ENCODE measurements at regions not wholly inside any gene's neighbourhood (a gene's known extent, or its start where the extent isn't known, plus 50 kb on each side); places are given as distances from the start of the nearest gene placed in this dataset.

- TF ChIP-seq ATF2 (CRISPR knock-in tag; IDR thresholded peaks at IDR 0.05; ENCODE audit: borderline replicate concordance, low read depth) (no peak), ZSCAN18 (CRISPR knock-in tag; IDR thresholded peaks at IDR 0.05) (no peak), ZBTB43 (CRISPR knock-in tag; IDR thresholded peaks at IDR 0.05) (no peak)
These were observed 541.8 kb upstream of the SMIM31 start (continued) for GRCh38 chr4:164212134-164212533.

GRCh38 chr4:164212714-164213113, 541.2 kb upstream of the SMIM31 start:
- Mint-ChIP-seq H3K9me3 (peaks cover 2% of the 10 kb centered on the region; the same call in 1 of the 2 replicates), H3K4me3 (no peak overlapping the region), H3K27me3 (ENCODE audit: low read depth) (no peaks in the 10 kb centered on the region), H3K36me3 (no peaks in the 10 kb centered on the region), H3K27ac (no peak overlapping the region), H3K4me1 (peaks cover 11% of the 10 kb centered on the region)
- CTCF ChIA-PET = no interaction called here
- POLR2A ChIA-PET = no interaction called here
- ATAC-seq (no peak), DNase-seq (ENCODE audit: low spot score) (no peak)
- TF ChIP-seq ZNF281 (CRISPR knock-in tag; IDR thresholded peaks at IDR 0.05) (no peak), E2F4 (CRISPR knock-in tag; IDR thresholded peaks at IDR 0.05; ENCODE audit: borderline replicate concordance, low read depth) (no peak), ZBTB21 (CRISPR knock-in tag; IDR thresholded peaks at IDR 0.05; ENCODE audit: borderline replicate concordance) (no peak), ERG (CRISPR knock-in tag; IDR thresholded peaks at IDR 0.05) (no peak), ZSCAN18 (CRISPR knock-in tag; IDR thresholded peaks at IDR 0.05) (no peak), PRRX2 (CRISPR knock-in tag; IDR thresholded peaks at IDR 0.05) (no peak), MXD4 (CRISPR knock-in tag; IDR thresholded peaks at IDR 0.05; ENCODE audit: borderline replicate concordance) (no peak), FOXP1 (CRISPR knock-in tag; IDR thresholded peaks at IDR 0.05; ENCODE audit: borderline replicate concordance) (no peak), CDX4 (CRISPR knock-in tag; IDR thresholded peaks at IDR 0.05; ENCODE audit: borderline replicate concordance) (no peak), ZBTB43 (CRISPR knock-in tag; IDR thresholded peaks at IDR 0.05) (no peak), NR1H2 (CRISPR knock-in tag; IDR thresholded peaks at IDR 0.05) (no peak), ZNF425 (CRISPR knock-in tag; conservative IDR thresholded peaks at IDR 0.05) (no peak), PREB (CRISPR knock-in tag; IDR thresholded peaks at IDR 0.05; ENCODE audit: borderline replicate concordance) (no peak), E2F1 (CRISPR knock-in tag; IDR thresholded peaks at IDR 0.05) (no peak), NR2C2 (CRISPR knock-in tag; IDR thresholded peaks at IDR 0.05) (no peak)

Measured in WTC11 (cell line).